ENCODE measurements at regions not wholly inside any gene's neighbourhood (a gene's known extent, or its start where the extent isn't known, plus 50 kb on each side); places are given as distances from the start of the nearest gene placed in this dataset.

GRCh38 chr5:35294976-35295375 is 64.7 kb upstream of the PRLR start:
- TF ChIP-seq CTCF (IDR thresholded peaks at IDR 0.05) (no peak), POLR2AphosphoS5 (IDR thresholded peaks at IDR 0.05) (no peak)
